ENCODE measurements at regions not wholly inside any gene's neighbourhood (a gene's known extent, or its start where the extent isn't known, plus 50 kb on each side); places are given as distances from the start of the nearest gene placed in this dataset.
"Not testable (repeated sequence)": the region's sequence is repeated elsewhere in the genome, so short reads cannot be mapped to it uniquely, and the experiment has no call there.

DNA sequence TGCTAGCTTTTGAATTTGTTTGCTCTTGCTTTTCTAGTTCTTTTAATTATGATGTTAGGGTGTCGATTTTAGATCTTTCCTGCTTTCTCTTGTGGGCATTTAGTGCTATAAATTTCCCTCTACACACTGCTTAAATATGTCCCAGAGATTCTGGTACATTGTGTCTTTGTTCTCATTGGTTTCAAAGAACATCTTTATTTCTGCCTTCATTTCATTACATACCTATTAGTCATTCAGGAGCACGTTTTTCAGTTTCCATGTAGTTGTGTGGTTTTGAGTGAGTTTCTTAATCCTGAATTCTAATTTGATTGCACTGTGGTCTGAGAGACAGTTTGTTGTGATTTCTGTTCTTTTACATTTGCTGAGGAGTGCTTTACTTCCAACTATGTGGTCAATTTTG is 51.2 kb upstream of the MB21D2 start:
- not testable (repeated sequence) for H3K4me3 ChIP-seq (ENCODE audit: low read depth, low read length)

DNA sequence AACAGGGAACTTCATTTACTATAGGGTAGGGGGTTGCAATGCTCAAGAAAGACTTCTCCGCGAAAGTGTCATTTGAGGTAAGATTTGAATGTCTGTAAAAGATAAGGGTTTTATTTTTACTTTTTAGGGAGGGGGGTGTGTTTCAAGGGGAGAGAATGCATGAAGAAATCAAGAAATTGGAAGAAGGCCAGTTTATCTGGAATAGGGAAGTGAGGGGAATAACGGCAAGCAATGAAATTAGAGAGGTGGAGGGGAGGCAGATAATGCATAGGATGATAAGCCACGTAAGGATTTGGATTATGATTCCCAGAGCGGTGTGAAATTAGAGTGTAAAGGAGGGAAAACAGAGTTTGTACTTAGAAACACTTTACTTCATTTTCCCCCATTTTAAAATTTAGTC is 63.0 kb upstream of the MB21D2 start:
- TF ChIP-seq, protein P1, sequence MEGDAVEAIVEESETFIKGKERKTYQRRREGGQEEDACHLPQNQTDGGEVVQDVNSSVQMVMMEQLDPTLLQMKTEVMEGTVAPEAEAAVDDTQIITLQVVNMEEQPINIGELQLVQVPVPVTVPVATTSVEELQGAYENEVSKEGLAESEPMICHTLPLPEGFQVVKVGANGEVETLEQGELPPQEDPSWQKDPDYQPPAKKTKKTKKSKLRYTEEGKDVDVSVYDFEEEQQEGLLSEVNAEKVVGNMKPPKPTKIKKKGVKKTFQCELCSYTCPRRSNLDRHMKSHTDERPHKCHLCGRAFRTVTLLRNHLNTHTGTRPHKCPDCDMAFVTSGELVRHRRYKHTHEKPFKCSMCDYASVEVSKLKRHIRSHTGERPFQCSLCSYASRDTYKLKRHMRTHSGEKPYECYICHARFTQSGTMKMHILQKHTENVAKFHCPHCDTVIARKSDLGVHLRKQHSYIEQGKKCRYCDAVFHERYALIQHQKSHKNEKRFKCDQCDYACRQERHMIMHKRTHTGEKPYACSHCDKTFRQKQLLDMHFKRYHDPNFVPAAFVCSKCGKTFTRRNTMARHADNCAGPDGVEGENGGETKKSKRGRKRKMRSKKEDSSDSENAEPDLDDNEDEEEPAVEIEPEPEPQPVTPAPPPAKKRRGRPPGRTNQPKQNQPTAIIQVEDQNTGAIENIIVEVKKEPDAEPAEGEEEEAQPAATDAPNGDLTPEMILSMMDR (IDR thresholded peaks at IDR 0.05; ENCODE audit: borderline replicate concordance, insufficient read depth, low read depth, low read length) = no peak
- H3K4me3 ChIP-seq (ENCODE audit: low read depth, low read length) = no peak overlapping the region

DNA sequence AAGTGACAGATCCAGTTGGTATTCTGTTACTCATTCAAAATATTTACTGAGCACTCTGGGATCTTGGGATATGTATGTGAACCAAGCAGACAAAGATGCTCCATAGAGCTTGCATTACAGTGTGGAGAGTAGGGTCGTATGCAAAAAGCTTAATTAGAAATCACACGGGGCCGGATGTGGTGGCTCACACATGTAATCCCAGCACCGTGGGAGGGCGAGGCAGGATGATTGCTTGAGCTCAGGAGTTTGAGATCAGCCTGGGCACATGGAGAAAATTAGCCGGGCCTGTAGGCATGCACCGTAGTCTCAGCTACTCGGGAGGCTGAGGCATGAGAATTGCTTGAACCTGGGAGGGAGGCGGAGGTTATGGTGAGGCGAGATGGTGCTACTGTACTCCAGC is 68.7 kb upstream of the MB21D2 start:
- TF ChIP-seq, protein P1 (IDR thresholded peaks at IDR 0.05; ENCODE audit: borderline replicate concordance, insufficient read depth, low read depth, low read length) = no peak
- H3K4me3 ChIP-seq (ENCODE audit: low read depth, low read length) = no peak overlapping the region

DNA sequence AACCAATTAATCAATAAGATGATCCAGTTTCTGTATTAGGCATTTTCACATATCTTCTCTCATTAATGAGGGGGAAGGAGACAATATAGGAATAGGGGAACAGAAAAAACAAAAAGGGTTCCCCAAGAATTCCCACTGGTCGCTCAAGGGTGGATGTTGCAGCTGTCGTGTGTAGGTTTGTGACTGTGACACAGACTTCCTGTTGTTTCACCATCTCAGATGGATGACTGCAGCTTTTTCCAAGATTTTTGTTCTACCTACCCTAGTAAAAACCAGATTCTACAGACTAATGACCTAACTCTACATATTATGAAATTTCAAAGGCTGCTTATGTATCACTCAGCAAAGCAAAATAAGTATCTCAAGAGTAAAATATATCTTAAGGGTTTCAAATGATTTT is 73.7 kb upstream of the MB21D2 start:
- H3K4me3 ChIP-seq (ENCODE audit: low read depth, low read length) = no peak overlapping the region
- TF ChIP-seq, protein P1 (IDR thresholded peaks at IDR 0.05; ENCODE audit: borderline replicate concordance, insufficient read depth, low read depth, low read length) = no peak

GRCh38 chr3:192992361-192992760 is 74.7 kb upstream of the MB21D2 start:
- TF ChIP-seq, protein P1 (IDR thresholded peaks at IDR 0.05; ENCODE audit: borderline replicate concordance, insufficient read depth, low read depth, low read length) = no peak
- H3K4me3 ChIP-seq (ENCODE audit: low read depth, low read length) = no peak overlapping the region

GRCh38 chr3:192993411-192993810 is 75.8 kb upstream of the MB21D2 start:
- H3K4me3 ChIP-seq (ENCODE audit: low read depth, low read length) = no peak overlapping the region
- TF ChIP-seq, protein P1 (IDR thresholded peaks at IDR 0.05; ENCODE audit: borderline replicate concordance, insufficient read depth, low read depth, low read length) = no peak

DNA sequence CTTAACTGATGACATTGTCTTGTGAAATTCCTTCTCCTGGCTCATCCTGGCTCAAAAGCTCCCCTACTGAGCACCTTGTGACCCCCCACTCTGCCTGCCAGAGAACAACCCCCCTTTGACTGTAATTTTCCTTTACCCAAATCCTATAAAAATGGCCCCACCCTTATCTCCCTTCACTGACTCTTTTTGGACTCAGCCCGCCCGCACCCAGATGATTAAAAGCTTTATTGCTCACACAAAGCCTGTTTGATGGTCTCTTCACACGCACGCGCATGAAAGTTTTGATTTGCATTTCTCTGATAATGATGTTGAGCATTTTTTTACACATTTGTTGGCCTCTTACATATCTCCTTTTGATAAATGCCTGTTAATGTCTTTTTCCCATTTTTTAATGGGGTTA is 83.5 kb upstream of the MB21D2 start:
- not testable (repeated sequence) for H3K4me3 ChIP-seq (ENCODE audit: low read depth, low read length)

GRCh38 chr3:193003624-193004023 is 86.0 kb upstream of the MB21D2 start:
- H3K4me3 ChIP-seq (ENCODE audit: low read depth, low read length) = not testable (repeated sequence)

DNA sequence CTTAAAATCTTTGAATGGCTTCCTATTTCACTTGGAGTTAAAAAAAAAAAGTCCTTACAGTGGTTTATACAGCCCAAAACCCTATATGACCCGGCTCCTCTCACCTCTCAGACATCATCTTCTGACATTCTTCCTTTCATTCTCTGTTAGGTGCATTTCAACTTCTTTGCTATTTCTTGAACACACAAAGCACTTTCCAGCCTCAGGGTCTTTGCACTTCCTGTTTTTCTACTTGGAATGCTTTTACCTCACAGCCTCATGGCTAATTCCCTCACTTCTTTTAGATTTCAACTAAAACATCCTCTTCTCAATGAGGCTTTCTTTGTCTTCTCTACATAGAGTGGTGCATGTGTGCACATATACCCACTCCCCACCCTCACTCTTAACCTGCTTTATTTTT is 91.0 kb upstream of the MB21D2 start:
- TF ChIP-seq, protein P1 (IDR thresholded peaks at IDR 0.05; ENCODE audit: borderline replicate concordance, insufficient read depth, low read depth, low read length) = no peak
- H3K4me3 ChIP-seq (ENCODE audit: low read depth, low read length) = no peak overlapping the region
